Chondrocyte (in vitro differentiated cells): ENCODE measurements at regions not wholly inside any gene's neighbourhood (a gene's known extent, or its start where the extent isn't known, plus 50 kb on each side); places are given as distances from the start of the nearest gene placed in this dataset.
A peak's percentile ranks its signal among the peaks of the same experiment; 100 is the strongest.
"Not testable (repeated sequence)": the region's sequence is repeated elsewhere in the genome, so short reads cannot be mapped to it uniquely, and the experiment has no call there.

Experiments
- DNase-seq: peaks from one replicate; pipeline ENCODE4 v3.0.0; 2021; ENCODE audit warnings: mixed read lengths, low spot score
- H3K27ac Mint-ChIP-seq: one replicate; pipeline ENCODE4 v1.8.0; 2021; ENCODE audit warnings: mild to moderate bottlenecking, moderate library complexity, mixed read lengths; ENCODE audit not compliant: unreplicated experiment
- H3K27me3 Mint-ChIP-seq: 2 replicates; pipeline ENCODE4 v1.8.0; 2021; ENCODE audit warnings: low read depth, mixed read lengths
- H3K36me3 Mint-ChIP-seq: 2 replicates; pipeline ENCODE4 v1.8.0; 2021; ENCODE audit warnings: low read depth, mixed read lengths
- H3K4me1 Mint-ChIP-seq: 2 replicates; pipeline ENCODE4 v1.8.0; 2021; ENCODE audit warnings: low read depth, mild to moderate bottlenecking, mixed read lengths
- H3K4me3 Mint-ChIP-seq: one replicate; pipeline ENCODE4 v1.8.0; 2021; ENCODE audit warnings: mild to moderate bottlenecking, moderate library complexity, mixed read lengths; ENCODE audit not compliant: unreplicated experiment
- H3K9me3 Mint-ChIP-seq: 2 replicates; pipeline ENCODE4 v1.8.0; 2021; ENCODE audit warnings: low read depth, mixed read lengths
- CTCF ChIP-seq: fragments of 200-600 bp; sonication (generic); IDR thresholded peaks from 2 replicates; pipeline ENCODE4 v1.5.0; 2021; ENCODE audit warnings: antibody characterized with exemption, mild to moderate bottlenecking, moderate library complexity

- no peaks in the 10 kb centered on the region for H3K4me1 Mint-ChIP-seq
- H3K36me3 Mint-ChIP-seq: no peaks in the 10 kb centered on the region
- no peak for DNase-seq
- no peak overlapping the region for H3K27ac Mint-ChIP-seq
- no peak overlapping the region for H3K4me3 Mint-ChIP-seq
- H3K27me3 Mint-ChIP-seq: peaks cover 4% of the 10 kb centered on the region
- no peaks in the 10 kb centered on the region for H3K9me3 Mint-ChIP-seq
- TF ChIP-seq CTCF: no peak
Measured at GRCh38 chr7:42642699-42643098, 269.2 kb downstream of the C7orf25 start.

GRCh38 chr7:42639930-42640329 lies 271.9 kb downstream of the C7orf25 start:
- H3K36me3 Mint-ChIP-seq: no peaks in the 10 kb centered on the region
- H3K9me3 Mint-ChIP-seq: no peaks in the 10 kb centered on the region
- H3K4me1 Mint-ChIP-seq: no peaks in the 10 kb centered on the region
- DNase-seq: no peak
- H3K4me3 Mint-ChIP-seq: no peak overlapping the region
- peak; percentile 67 for TF ChIP-seq CTCF
- no peak overlapping the region for H3K27ac Mint-ChIP-seq
- H3K27me3 Mint-ChIP-seq: peaks cover 12% of the 10 kb centered on the region

- not testable (repeated sequence) for H3K4me3 Mint-ChIP-seq, H3K4me1 Mint-ChIP-seq, H3K36me3 Mint-ChIP-seq, H3K27ac Mint-ChIP-seq, H3K9me3 Mint-ChIP-seq, DNase-seq
- peaks cover 20% of the 10 kb centered on the region for H3K27me3 Mint-ChIP-seq
Measured at GRCh38 chr7:42636380-42636779, 275.5 kb downstream of the C7orf25 start.

- H3K4me3 Mint-ChIP-seq: no peak overlapping the region
- H3K27ac Mint-ChIP-seq: peak overlapping the region; percentile 49
- no peaks in the 10 kb centered on the region for H3K9me3 Mint-ChIP-seq
- no peak for TF ChIP-seq CTCF
- H3K36me3 Mint-ChIP-seq: no peaks in the 10 kb centered on the region
- no peak for DNase-seq
- H3K27me3 Mint-ChIP-seq: peaks cover 7% of the 10 kb centered on the region
- H3K4me1 Mint-ChIP-seq: peaks cover 27% of the 10 kb centered on the region
Measured at GRCh38 chr7:42628054-42628453, 283.8 kb downstream of the C7orf25 start.

- Mint-ChIP-seq H3K27me3 (peaks cover 4% of the 10 kb centered on the region), H3K4me3 (no peak overlapping the region), H3K27ac (peak overlapping the region; percentile 49), H3K4me1 (peaks cover 27% of the 10 kb centered on the region), H3K9me3 (no peaks in the 10 kb centered on the region), H3K36me3 (no peaks in the 10 kb centered on the region)
- TF ChIP-seq CTCF: no peak
- no peak for DNase-seq
Measured at GRCh38 chr7:42627626-42628025, 284.2 kb downstream of the C7orf25 start.

GRCh38 chr7:42627101-42627500 lies 284.8 kb downstream of the C7orf25 start:
- Mint-ChIP-seq H3K9me3 (no peaks in the 10 kb centered on the region), H3K27me3 (peaks cover 4% of the 10 kb centered on the region), H3K36me3 (no peaks in the 10 kb centered on the region), H3K4me3 (no peak overlapping the region), H3K27ac (no peak overlapping the region), H3K4me1 (peaks cover 27% of the 10 kb centered on the region)
- DNase-seq: no peak
- no peak for TF ChIP-seq CTCF
